ENCODE measurements at regions not wholly inside any gene's neighbourhood (a gene's known extent, or its start where the extent isn't known, plus 50 kb on each side); places are given as distances from the start of the nearest gene placed in this dataset.
A peak's percentile ranks its signal among the peaks of the same experiment; 100 is the strongest.

GRCh38 chr5:112626715-112627114 is 111.0 kb upstream of the APC start:
- no peak for DNase-seq (ENCODE audit: low spot score)

- DNase-seq (ENCODE audit: low spot score) = no peak
These were observed 109.3 kb upstream of the APC start for GRCh38 chr5:112628214-112628980.

GRCh38 chr5:112630246-112631009 is 107.3 kb upstream of the APC start:
- no peak for DNase-seq (ENCODE audit: low spot score)

- DNase-seq (ENCODE audit: low spot score) = no peak
These were observed 103.5 kb upstream of the APC start for GRCh38 chr5:112634166-112634565.

GRCh38 chr5:112634796-112635195 is 102.9 kb upstream of the APC start:
- no peak for DNase-seq (ENCODE audit: low spot score)

- no peak for DNase-seq (ENCODE audit: low spot score)
These were observed 102.4 kb upstream of the APC start for GRCh38 chr5:112635276-112635675.

DNA sequence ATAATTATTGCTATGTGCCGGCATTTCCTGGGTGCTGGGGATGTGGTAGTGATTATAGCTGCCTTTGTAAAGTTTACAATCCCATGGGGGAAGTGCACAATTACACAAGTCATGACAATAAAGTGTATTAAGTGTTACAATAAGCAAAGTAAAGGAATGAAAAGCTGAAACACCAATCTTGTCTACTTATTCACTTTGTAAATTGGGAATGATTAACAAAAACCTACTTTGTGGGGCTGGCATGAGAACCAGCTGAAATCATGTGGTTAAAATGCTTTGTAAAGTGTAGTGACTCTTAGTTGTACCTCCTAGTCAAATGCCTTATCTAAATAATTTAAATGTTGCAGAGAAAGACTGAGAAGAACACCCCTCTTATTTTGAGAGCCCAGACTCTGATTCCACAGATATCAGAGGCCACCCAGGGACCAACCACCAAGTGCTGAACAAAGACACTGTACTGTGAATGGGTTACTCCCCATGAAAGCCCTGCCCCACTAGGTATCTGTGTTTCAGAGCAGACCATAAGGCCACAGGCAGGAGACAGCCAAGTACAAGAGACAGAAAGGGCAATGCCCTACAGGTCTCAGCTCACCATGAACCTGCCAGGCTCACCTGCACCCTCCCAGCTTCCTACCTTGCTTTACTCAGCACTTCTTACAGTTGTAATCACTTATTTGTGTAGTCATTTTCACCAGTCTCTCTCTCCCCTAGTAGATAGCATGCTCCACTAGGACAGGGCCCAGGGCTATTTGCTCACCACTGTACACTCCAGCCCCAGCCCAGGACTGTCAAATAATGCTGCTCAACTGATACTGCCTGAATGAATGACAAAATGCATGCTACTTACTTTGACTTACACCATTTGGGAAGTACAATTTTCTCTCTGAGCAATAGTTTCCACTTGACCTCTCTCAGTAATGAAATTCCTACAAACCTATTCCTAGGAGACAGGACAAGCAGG is 101.6 kb upstream of the APC start:
- no peak for DNase-seq (ENCODE audit: low spot score)

- no peak for DNase-seq (ENCODE audit: low spot score)
These were observed 100.9 kb upstream of the APC start for GRCh38 chr5:112636751-112637150.

DNA sequence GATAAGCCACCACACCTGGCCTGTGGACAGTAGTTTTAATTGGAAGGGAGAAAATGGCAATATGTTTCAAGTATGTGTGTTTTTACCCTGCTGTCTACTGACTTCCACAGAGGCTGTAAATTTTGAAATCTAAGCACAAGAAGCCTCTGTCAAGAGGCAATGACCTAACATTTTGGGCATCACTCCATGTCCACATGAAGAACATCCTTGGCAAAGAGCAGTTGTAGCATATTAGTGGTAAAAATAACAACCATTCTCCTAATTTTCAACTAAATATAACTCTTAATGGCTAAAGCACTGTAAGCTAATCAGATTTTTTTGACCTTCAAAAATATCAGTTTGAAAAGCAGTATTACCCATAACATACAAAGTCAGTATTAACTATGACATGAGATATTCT is 100.3 kb upstream of the APC start:
- DNase-seq (ENCODE audit: low spot score) = peak; percentile 21

DNA sequence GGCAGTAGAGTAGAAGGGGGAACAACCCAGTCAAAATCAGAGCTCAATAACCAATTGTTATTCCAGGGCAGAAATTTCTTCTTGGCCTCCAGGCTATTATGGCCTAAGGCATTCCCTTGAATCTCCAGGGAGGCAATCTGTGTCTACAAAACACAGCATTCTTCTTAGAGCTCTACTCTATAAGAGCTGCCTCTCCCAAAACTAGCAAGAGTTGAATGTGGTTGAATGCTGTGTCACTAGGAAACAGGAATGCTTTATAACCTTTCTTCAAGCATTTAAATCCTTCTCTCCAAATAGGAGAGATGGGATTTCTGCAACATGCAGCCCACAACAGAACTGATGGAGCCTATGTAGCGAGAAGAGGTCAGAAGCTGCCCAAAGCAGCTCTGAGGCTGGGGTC is 97.1 kb upstream of the APC start:
- DNase-seq (ENCODE audit: low spot score) = peak; percentile 30

GRCh38 chr5:112641515-112642110 is 96.1 kb upstream of the APC start:
- no peak for DNase-seq (ENCODE audit: low spot score)

DNA sequence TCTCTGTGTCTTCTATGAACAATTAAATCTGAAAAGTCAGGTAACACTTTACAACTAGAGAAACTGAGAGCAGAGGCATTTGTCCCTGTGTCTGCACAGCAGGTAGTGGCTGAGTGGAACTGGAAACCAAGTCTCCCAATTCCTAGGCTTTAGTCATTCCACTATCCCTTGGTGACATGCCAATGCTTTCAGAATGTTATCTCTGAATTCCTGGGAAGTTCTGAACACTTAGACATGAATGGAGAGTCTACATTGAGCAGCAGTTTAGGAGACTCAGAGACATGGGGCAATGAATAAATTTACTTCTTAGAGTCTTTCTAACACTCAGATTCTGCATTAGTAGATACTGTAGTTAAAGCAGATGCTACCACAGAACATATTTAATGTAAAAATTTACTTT is 94.8 kb upstream of the APC start:
- DNase-seq (ENCODE audit: low spot score) = no peak

DNA sequence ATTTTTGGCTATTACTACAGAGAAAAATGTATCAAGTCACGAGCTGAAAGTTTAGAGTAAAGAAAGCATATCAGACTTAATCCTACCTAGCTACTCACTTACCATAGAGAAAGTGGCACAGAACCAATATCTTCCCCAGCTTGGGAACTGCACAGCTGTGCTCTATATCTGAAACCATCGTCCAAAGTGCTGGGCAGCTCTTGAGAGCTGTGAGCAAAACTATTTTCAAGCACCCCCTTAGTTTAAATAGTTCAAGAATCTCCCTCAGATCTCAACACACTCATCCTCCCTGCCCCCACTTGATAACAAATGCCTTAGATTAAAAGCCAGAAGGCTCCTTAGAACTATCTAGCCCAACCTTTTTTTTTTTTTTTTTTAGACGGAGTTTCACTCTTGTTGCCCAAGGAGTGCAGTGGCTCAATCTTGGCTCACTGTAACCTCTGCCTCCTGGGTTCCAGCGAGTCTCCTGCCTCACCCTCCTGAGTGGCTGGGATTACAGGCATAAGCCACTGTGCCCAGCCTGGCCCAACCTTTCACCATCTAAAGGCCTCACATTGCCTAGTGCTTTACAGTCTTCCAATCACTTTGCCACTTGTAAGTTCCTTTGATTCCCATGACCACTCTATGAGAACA is 94.2 kb upstream of the APC start:
- no peak for DNase-seq (ENCODE audit: low spot score)

DNA sequence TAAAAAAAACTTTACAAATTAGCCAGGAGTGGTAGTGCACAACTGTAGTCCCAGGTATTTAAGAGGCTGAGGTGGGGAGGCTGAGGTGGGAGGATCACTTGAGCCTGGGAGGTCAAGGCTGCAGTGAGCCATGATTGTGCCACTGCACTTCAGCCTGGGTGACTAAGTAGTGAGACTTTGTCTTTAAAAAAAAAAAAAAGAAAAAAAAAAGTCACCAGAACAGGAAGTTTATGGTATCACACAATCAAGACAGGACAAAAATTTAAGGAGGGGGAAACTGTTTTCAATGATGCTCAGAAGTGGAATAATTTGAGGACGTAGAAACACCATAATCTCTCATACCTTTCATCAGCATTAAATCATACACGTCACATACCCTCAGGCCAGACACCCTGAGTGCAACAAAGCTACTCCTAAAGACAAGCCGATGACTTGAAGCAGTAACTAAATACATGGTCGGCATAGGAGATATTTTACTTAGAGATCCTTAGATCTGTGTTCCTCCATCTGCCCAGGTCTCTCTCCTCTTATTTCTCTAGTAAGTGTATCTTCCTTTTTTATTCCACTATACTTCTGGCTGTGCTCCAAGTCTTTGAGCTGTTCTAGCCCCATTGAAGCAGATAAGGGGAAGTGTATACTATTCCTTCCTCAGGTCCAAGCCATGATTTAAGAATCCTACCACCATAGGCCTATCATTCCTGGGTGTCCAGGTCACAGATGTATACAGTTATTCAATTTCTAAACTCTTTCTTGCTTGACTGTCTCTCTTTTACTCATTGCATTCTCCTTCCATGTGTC is 91.3 kb upstream of the APC start:
- DNase-seq (ENCODE audit: low spot score) = no peak

- no peak for DNase-seq (ENCODE audit: low spot score)
These were observed 90.3 kb upstream of the APC start for GRCh38 chr5:112647428-112647827.

GRCh38 chr5:112648264-112648663 is 89.4 kb upstream of the APC start:
- DNase-seq (ENCODE audit: low spot score) = no peak

DNA sequence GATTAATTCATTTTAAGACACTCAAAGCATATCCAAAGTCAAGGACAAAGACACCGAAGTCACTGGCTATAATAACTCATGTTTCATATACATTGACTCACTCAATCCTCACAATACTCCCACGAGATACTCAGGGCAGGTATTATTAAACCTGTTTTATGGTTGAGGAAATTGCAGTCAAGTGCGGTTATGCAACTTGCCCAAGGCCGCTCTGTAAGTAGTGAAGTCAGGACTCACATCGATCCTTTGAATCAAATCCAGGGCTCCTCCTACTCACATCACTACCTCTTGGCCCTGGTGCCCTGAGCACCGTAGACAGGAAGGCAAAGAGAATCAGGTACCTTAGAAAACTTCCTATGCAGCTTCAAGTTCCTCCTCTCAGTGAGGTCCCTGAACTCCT is 87.8 kb upstream of the APC start:
- DNase-seq (ENCODE audit: low spot score) = no peak

DNA sequence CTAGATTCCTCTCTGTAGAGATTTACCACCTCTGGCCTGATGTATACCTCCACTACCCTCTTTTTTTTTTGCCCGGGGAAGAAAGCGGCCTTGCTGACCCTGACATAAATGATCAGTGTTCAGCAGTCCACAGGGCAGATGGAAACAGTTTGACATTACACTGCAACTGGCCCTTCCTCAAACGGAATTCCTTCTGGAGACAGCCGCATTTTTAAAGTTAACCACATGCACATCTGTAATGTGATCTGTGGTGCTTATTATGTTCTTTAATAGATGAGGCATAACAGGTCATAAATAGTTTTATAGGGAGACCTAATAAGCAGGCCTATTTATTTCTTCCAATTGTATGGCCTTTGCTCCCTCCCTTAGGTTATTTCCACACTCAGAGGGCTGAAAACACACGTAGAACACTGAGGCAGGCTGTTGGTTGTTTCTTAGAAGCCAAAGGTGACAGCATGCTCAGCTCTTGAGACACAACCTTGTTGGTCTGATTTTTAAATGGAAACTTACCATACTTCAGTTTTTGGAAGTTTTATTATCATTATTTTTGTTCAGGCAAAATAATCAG is 84.0 kb upstream of the APC start:
- peak; percentile 32 for DNase-seq (ENCODE audit: low spot score)

- DNase-seq (ENCODE audit: low spot score) = no peak
These were observed 82.2 kb upstream of the APC start for GRCh38 chr5:112655513-112655912.

DNA sequence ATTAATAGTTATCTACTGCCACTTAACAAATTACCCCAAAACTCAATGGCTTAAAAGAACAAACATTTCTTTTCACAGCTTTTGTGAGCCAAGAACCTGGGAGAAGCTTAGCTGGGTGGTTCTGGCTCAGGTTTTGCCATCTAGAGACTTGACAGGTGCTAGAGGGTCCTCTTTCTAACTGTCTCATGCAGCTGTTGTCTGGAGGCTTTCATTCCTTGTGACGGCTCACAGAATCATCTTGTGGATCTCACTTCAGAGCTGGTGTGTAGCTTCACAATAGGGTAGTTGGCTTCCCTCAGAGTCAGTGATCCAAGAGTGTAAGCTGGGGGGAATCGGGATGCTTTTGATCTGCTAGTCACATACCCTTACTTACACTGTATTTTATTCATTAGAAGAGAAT is 81.2 kb upstream of the APC start:
- DNase-seq (ENCODE audit: low spot score) = no peak

Data from AG20443 (cell line).